ENCODE measurements at regions not wholly inside any gene's neighbourhood (a gene's known extent, or its start where the extent isn't known, plus 50 kb on each side); places are given as distances from the start of the nearest gene placed in this dataset.

- TF ChIP-seq CTCF (IDR thresholded peaks at IDR 0.05): no peak
- TF ChIP-seq ZFX (IDR thresholded peaks at IDR 0.05; ENCODE audit: borderline replicate concordance): no peak
These were observed 339.8 kb upstream of the GATB start for GRCh38 chr4:152100379-152101201.

Data from 22Rv1 (cell line).